Activated CD4-positive, alpha-beta T cell treated with anti-CD3 and anti-CD28 coated beads for 36 hours (primary cell): ENCODE measurements at regions not wholly inside any gene's neighbourhood (a gene's known extent, or its start where the extent isn't known, plus 50 kb on each side); places are given as distances from the start of the nearest gene placed in this dataset.
"Not testable (repeated sequence)": the region's sequence is repeated elsewhere in the genome, so short reads cannot be mapped to it uniquely, and the experiment has no call there.

ENCODE experiments used
- ATAC-seq: fragments of 200-7000 bp; cut with Tn5 transposase; one replicate; pipeline ENCODE4 v1.10.0; 2021; ENCODE audit warnings: mild to moderate bottlenecking, moderate library complexity
- CTCF ChIA-PET: fragments of 350-600 bp; sonication (Branson Sonifier 250); formaldehyde crosslinking; loops from one replicate; lab custom pipeline; 2021; ENCODE audit warnings: antibody characterized with exemption; lab: Charles Lee
- POLR2A ChIA-PET: fragments of 350-600 bp; sonication (Branson Sonifier 250); formaldehyde crosslinking; loops from one replicate; lab custom pipeline; 2021; ENCODE audit warnings: antibody characterized with exemption, inconsistent platforms; lab: Charles Lee
- DNase-seq: peaks from one replicate; pipeline ENCODE4 v3.0.0-alpha.2; 2020
- H3K27ac Mint-ChIP-seq: one replicate; pipeline ENCODE4 v1.8.0; 2021; ENCODE audit warnings: mixed read lengths
- H3K27me3 Mint-ChIP-seq: one replicate; pipeline ENCODE4 v1.8.0; 2021; ENCODE audit warnings: mixed read lengths
- H3K36me3 Mint-ChIP-seq: one replicate; pipeline ENCODE4 v1.8.0; 2021; ENCODE audit warnings: low read depth, mixed read lengths
- H3K4me1 Mint-ChIP-seq: one replicate; pipeline ENCODE4 v1.8.0; 2021; ENCODE audit warnings: mixed read lengths
- H3K4me3 Mint-ChIP-seq: one replicate; pipeline ENCODE4 v1.8.0; 2021; ENCODE audit warnings: mild to moderate bottlenecking, moderate library complexity, mixed read lengths
- H3K9me3 Mint-ChIP-seq: one replicate; pipeline ENCODE4 v1.8.0; 2021; ENCODE audit warnings: low read depth, mixed read lengths
- intact Hi-C, 2 experiments: fragments of 100-400 bp; cut with DNase I in 1 of 2; cut with micrococcal nuclease in 1 of 2; formaldehyde crosslinking; loops; one replicate each; pipeline versions ENCODE4 v1.14.2 to v1.15.1; 2022 to 2024; cut with DNase I, micrococcal nuclease

DNA sequence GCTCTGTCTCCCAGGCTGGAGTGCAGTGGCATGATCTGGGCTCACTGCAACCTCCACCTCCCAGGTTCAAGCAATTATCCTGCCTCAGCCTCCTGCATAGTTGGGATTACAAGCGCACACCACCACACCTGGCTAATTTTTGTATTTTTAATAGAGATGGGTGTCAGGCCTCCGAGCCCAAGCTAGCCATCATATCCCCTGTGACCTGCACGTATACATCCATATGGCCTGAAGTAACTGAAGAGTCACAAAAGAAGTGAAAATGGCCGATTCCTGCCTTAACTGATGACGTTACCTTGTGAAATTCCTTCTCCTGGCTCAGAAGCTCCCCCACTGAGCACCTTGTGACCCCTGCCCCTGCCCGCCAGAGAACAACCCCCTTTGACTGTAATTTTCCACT lies 109.6 kb upstream of the CLINT1 start:
- H3K36me3 Mint-ChIP-seq, H3K4me3 Mint-ChIP-seq, intact Hi-C loops, CTCF ChIA-PET, H3K9me3 Mint-ChIP-seq, H3K27me3 Mint-ChIP-seq, ATAC-seq, DNase-seq, H3K27ac Mint-ChIP-seq, H3K4me1 Mint-ChIP-seq, POLR2A ChIA-PET: not testable (repeated sequence)

DNA sequence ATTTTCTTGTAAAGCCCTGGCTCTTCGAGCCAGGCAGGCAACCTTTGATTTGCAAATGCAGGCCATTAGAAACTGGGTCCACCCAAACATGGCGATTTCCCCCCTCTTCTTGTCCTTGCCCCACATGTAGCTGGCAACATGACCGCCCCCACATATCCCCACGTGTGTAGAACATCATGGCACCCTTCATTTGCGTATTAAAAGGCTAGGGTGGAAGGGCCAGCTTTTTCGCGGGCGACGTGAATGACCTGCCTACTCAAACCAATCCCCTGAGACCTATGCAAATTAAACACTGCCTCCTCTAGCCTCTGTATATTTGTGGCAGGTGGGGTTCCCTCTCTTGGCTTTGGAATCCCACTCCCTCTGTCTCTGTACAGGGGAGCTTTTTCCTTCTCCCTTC lies 107.0 kb upstream of the CLINT1 start:
- Mint-ChIP-seq H3K4me3 (no peak overlapping the region), H3K4me1 (no peaks in the 10 kb centered on the region), H3K27me3 (no peaks in the 10 kb centered on the region), H3K9me3 (no peaks in the 10 kb centered on the region), H3K36me3 (no peaks in the 10 kb centered on the region), H3K27ac (no peak overlapping the region)
- DNase-seq (no peak), ATAC-seq (no peak)
- ChIA-PET CTCF (no interaction called here), POLR2A (no interaction called here)
- intact Hi-C loops: no loop called here

DNA sequence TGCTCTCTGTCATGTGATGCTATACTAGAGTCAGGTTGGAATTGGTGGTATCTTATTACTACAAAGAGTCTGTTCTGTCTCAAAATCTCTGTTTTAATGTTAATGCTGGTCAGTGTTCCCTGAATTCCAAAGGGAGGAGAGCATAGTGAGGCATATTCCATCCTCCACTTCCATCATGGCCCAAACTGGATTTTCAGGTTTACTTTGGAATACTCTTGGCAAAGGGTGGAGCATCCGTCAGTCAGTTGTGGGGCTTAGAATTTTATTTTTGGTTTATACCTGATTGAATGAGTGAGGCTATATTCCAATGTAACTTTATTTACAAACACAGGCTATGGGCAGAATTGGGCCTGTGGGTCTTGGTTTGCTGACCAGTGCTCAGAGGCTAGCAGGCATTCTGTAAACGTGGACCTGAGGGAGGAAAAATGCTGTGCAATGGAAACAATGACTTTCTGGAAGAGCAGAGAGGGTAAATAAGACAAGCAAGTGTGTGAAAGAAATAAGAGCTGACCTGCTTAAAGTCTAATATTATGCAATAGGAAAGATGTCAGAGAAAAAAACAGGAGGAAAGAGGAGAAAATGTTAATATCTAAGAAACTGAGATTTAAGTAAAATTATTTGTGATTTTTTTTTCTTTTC lies 106.2 kb upstream of the CLINT1 start:
- Mint-ChIP-seq H3K36me3 (no peaks in the 10 kb centered on the region), H3K27ac (no peak overlapping the region), H3K4me1 (no peaks in the 10 kb centered on the region), H3K27me3 (no peaks in the 10 kb centered on the region), H3K4me3 (no peak overlapping the region), H3K9me3 (no peaks in the 10 kb centered on the region)
- ATAC-seq: no peak
- POLR2A ChIA-PET: no interaction called here
- CTCF ChIA-PET: no interaction called here
- intact Hi-C loops: no loop called here
- no peak for DNase-seq

DNA sequence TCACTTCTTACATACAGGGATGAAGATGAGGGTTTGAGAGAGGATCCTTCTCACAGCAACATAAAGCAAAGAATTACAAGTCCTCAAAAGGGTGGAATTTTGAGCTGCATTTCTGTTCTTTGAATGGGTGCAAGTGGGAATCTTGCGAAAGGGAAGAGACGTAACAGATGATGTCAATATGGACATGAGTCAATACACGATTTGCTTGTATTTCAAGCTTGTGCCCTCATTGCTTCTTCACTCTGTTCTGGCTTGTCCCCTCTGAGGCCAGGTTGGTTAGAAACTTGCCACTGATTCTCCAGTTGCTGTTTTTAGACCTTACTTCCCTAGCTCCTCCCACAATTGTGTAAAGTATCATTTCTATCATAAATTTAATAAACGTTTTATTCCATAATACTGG lies 104.8 kb upstream of the CLINT1 start:
- H3K4me1 Mint-ChIP-seq: no peaks in the 10 kb centered on the region
- POLR2A ChIA-PET: no interaction called here
- H3K4me3 Mint-ChIP-seq: no peak overlapping the region
- H3K27ac Mint-ChIP-seq: no peak overlapping the region
- CTCF ChIA-PET: interaction anchor here (0.7 to 1.2 kb wide), 5 partner anchors 10 to 143 kb away, joined by 3 to 4 read pairs (median 3); no protein-coding TSS in a partner anchor
- intact Hi-C loops: no loop called here
- H3K27me3 Mint-ChIP-seq: no peaks in the 10 kb centered on the region
- no peaks in the 10 kb centered on the region for H3K36me3 Mint-ChIP-seq
- H3K9me3 Mint-ChIP-seq: no peaks in the 10 kb centered on the region
- ATAC-seq: no peak
- DNase-seq: no peak

DNA sequence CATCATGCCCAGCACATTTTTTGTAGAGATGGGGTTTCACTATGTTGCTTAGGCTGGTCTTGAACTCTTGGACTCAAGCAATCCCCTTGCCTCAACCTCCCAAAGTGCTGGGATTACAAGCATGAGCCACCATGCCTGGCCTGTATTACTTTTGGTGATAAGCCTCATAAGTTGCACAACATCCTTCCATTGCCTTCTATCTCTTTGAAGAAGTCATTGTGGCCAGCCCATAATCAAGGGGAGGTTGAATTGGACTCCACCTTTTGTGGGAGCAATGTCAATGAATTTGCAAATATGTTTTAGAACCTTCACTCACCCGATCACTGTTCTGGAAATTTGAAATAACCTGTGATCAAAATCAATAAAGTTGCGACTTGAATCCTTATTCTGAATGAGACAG lies 104.3 kb upstream of the CLINT1 start:
- Mint-ChIP-seq H3K36me3 (no peaks in the 10 kb centered on the region), H3K9me3 (no peaks in the 10 kb centered on the region), H3K27ac (no peak overlapping the region), H3K27me3 (no peaks in the 10 kb centered on the region), H3K4me3 (no peak overlapping the region), H3K4me1 (no peaks in the 10 kb centered on the region)
- ChIA-PET CTCF (interaction anchor here (1.0 to 1.2 kb wide), 3 partner anchors 9 to 143 kb away, joined by 3 to 4 read pairs (median 4); no protein-coding TSS in a partner anchor), POLR2A (no interaction called here)
- no peak for DNase-seq
- ATAC-seq: no peak
- intact Hi-C loops: no loop called here

DNA sequence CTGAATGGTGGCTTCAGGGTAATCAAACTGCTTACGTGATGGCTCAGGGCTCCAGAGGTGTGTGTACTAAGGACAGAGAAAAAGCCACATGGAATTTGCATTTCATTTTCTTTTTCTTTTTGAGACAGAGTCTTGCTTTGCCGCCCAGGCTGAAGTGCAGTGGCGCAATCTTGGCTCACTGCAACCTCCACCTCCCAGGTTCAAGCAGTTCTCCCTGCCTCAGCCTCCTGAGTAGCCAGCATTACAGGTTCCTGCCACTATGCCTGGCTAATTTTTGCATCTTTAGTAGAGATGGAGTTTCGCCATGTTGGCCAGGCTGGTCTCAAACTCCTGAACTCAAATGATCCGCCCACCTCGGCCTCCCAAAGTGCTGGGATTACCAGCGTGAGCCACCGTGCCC lies 103.7 kb upstream of the CLINT1 start:
- intact Hi-C loops, H3K9me3 Mint-ChIP-seq, H3K4me3 Mint-ChIP-seq, H3K4me1 Mint-ChIP-seq, H3K36me3 Mint-ChIP-seq, H3K27ac Mint-ChIP-seq, H3K27me3 Mint-ChIP-seq, POLR2A ChIA-PET, DNase-seq, ATAC-seq: not testable (repeated sequence)
- CTCF ChIA-PET: interaction anchor here (1.2 kb wide), 1 partner anchor 14 kb away, joined by 4 read pairs; no protein-coding TSS in a partner anchor

DNA sequence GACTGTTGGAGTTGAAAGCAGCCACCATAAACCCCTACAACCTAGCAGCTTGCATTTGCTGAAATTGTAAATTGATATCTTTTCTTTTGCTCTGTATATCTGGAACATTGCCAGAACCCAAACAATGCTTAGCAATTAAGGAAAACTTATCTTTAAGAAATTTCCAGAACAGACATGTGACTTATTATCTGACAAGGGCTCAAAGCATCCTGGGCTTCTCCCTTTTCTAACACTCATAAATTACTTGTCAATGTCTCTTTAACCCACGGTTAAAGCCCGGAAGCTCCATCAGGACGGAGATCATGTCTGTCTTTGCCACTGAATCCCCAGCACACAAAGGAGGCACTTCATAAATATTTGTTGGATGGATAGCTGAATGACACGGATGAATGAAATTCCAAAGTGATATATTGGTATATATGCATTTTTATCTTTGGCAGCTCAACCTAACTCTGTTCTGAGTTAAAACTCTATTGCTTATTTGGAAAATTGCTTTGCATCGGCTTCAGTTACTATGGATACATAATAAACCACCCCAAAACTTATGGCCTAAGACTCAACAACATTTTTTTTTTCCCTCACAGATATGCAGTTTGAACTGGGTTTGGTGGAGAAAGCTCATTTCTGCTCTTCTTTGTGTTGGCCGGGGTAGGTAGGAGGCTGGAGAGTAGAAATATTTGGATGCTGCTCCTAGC lies 103.1 kb upstream of the CLINT1 start:
- ATAC-seq (no peak), DNase-seq (no peak)
- H3K4me1 Mint-ChIP-seq: peaks cover under 1% of the 10 kb centered on the region
- POLR2A ChIA-PET: no interaction called here
- no peak overlapping the region for H3K4me3 Mint-ChIP-seq
- H3K9me3 Mint-ChIP-seq: no peaks in the 10 kb centered on the region
- H3K27me3 Mint-ChIP-seq: no peaks in the 10 kb centered on the region
- no peaks in the 10 kb centered on the region for H3K36me3 Mint-ChIP-seq
- intact Hi-C loops: no loop called here
- no peak overlapping the region for H3K27ac Mint-ChIP-seq
- CTCF ChIA-PET: interaction anchor here (1.2 kb wide), 2 partner anchors 13 kb away, joined by 3 to 4 read pairs; no protein-coding TSS in a partner anchor

DNA sequence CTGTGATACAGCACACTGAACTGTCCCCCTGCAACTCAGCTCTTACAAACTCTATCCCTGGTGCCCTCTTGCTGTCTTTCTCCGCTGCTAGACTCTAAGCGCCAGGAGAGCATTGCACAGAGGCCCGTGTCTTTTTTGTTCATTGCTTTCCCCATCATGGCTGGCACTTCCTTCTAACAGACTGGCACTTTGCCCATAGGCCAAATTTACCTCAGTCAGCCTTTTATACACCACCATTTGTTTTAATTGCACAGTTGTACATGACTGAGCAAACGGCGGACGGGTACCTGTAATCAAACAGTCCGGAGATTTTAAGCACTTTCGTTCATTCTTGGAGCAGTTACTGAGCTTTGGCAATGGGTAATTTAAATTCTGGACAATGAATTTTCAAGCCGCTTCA lies 102.2 kb upstream of the CLINT1 start:
- intact Hi-C loops: no loop called here
- DNase-seq (no peak), ATAC-seq (no peak)
- ChIA-PET CTCF (interaction anchor here (0.7 to 1.2 kb wide), 6 partner anchors 10 to 41 kb away, joined by 3 to 4 read pairs (median 3); no protein-coding TSS in a partner anchor), POLR2A (interaction anchor here (0.6 kb wide), 1 partner anchor 100 kb away, joined by 3 read pairs; no protein-coding TSS in a partner anchor)
- Mint-ChIP-seq H3K4me3 (no peak overlapping the region), H3K36me3 (no peaks in the 10 kb centered on the region), H3K9me3 (no peaks in the 10 kb centered on the region), H3K27me3 (no peaks in the 10 kb centered on the region), H3K4me1 (peaks cover 8% of the 10 kb centered on the region), H3K27ac (no peak overlapping the region)

DNA sequence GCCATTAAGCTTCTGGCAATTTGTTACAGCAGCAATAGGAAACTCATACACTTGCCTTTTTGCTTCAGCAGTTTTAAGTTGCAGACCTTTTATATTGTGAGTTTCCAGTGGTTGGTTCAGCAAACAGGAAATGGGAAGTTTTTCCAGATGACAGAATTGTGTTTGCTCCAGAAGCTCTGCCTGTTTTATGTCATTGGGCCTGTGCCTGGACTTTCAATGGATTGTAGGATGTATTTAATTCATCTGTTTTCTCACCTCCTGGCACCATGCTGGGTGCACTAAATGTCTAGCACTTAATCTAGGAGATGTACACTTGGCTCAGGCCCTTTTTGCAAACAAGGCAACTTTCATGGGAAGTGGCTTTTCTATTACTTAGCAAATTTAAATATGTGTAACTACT lies 100.4 kb upstream of the CLINT1 start:
- POLR2A ChIA-PET: no interaction called here
- Mint-ChIP-seq H3K36me3 (no peaks in the 10 kb centered on the region), H3K27ac (no peak overlapping the region), H3K27me3 (peaks cover 4% of the 10 kb centered on the region), H3K4me1 (peaks cover 8% of the 10 kb centered on the region), H3K9me3 (no peaks in the 10 kb centered on the region), H3K4me3 (no peak overlapping the region)
- CTCF ChIA-PET: interaction anchor here (1.0 to 2.3 kb wide), 2 partner anchors 11 kb away, joined by 3 to 5 read pairs; no protein-coding TSS in a partner anchor
- intact Hi-C loops: no loop called here
- ATAC-seq (no peak), DNase-seq (no peak)

DNA sequence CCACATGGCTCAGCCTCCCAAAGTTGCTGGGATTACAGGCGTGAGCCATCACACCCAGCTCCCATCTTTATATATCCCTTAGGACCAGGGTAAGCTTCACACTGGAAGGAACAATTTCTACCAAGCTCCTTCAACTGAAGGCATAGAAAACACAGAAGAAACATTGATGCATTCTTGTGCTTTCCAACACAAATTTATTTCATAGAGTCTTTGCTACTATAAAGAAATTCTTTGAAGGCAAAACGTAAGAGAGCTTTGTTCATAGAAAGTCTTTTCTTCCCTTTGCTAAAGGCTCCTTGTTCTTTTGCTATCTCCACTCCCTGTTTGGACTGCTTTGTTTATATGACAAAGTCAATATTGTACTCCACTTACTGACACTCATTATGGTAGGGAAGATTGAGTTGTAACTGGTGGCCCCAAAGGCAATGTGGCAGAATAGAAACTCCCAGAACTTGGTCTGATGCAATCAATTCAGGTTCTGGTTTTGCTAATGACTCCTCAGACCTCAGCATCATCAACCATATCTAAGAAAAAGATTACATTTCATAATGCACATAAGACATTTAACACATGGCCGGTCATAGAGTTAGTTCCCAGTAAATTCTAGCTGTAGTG lies 97.4 kb upstream of the CLINT1 start:
- peak overlapping the region; percentile 14 for H3K27ac Mint-ChIP-seq
- intact Hi-C loops: no loop called here
- H3K4me3 Mint-ChIP-seq: no peak overlapping the region
- CTCF ChIA-PET: no interaction called here
- no peaks in the 10 kb centered on the region for H3K36me3 Mint-ChIP-seq
- DNase-seq (peak; percentile 7), ATAC-seq (peak; percentile 87)
- no peaks in the 10 kb centered on the region for H3K9me3 Mint-ChIP-seq
- POLR2A ChIA-PET: no interaction called here
- H3K4me1 Mint-ChIP-seq: peaks cover 8% of the 10 kb centered on the region
- H3K27me3 Mint-ChIP-seq: peaks cover 6% of the 10 kb centered on the region

DNA sequence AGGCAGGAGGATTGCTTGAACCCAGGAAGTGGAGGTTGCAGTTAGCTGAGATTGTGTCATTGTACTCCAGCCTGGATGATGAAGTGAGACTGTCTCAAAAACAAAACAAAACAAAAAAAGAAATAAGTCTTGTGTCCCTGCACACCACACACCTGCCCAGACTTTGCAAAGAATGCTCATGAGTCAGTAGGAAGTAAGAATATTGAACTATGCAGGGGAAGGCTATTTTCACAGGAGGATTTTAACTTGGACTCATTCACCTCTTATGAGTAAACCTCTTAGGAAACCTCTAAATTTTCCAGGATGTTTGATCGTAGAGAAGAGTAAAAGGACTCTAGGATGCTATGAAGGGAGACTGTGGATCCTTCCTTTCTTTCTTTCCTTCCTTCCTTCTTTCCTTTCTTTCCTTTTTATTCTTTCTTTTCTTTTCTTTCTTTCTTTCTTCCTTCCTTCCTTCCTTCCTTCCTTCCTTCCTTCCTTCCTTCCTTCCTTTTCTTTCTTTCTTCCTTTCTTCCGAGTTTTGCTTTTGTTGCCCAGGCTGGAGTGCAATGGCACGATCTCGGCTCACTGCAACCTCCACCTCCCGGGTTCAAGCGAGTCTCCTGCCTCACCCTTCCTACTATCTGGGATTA lies 96.7 kb upstream of the CLINT1 start:
- ATAC-seq (no peak), DNase-seq (no peak)
- ChIA-PET CTCF (interaction anchor here (0.6 to 1.2 kb wide), 2 partner anchors 139 to 1120 kb away, joined by 3 read pairs; no protein-coding TSS in a partner anchor), POLR2A (no interaction called here)
- H3K9me3 Mint-ChIP-seq: no peaks in the 10 kb centered on the region
- H3K4me1 Mint-ChIP-seq: peaks cover 8% of the 10 kb centered on the region
- peaks cover 6% of the 10 kb centered on the region for H3K27me3 Mint-ChIP-seq
- no peaks in the 10 kb centered on the region for H3K36me3 Mint-ChIP-seq
- H3K4me3 Mint-ChIP-seq: no peak overlapping the region
- H3K27ac Mint-ChIP-seq: no peak overlapping the region
- intact Hi-C loops: no loop called here
